Hypothalamus (tissue), 51 donors: ENCODE measurements at regions not wholly inside any gene's neighbourhood (a gene's known extent, or its start where the extent isn't known, plus 50 kb on each side); places are given as distances from the start of the nearest gene placed in this dataset.

Source experiments
- DNase-seq, 51 donors: peaks; one replicate each; lab custom pipeline; 2025; lab: John Stamatoyannopoulos, UW

- no peak for DNase-seq
These were observed 388.9 kb upstream of the LRRC4C start for GRCh38 chr11:41848349-41848748.

GRCh38 chr11:41849250-41849649, 389.8 kb upstream of the LRRC4C start:
- no peak for DNase-seq

GRCh38 chr11:41851743-41852142, 392.3 kb upstream of the LRRC4C start:
- no peak for DNase-seq

DNA sequence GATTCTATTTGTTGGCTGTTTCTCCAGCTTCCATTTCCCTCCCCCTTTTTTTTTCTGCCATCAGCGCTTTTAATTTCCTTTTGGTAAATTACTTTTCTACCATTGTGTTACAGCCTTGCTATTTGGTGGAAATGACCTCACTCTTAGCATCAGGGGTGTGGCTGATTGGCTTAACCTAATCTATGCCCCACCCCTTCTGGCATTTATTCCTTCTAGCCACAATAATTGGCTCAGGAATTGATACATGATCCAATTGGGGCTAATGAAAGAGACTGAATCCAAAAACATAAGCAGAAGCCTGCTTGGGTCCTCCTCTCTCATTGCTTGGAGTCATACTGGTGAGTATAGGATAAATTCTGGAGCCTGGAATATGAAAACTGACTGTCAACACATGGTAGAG, 402.4 kb upstream of the LRRC4C start:
- DNase-seq = no peak

- no peak for DNase-seq
These were observed 407.1 kb upstream of the LRRC4C start for GRCh38 chr11:41866525-41866924.

GRCh38 chr11:41868606-41869005, 409.2 kb upstream of the LRRC4C start:
- no peak for DNase-seq

GRCh38 chr11:41872426-41872825, 413.0 kb upstream of the LRRC4C start:
- DNase-seq = no peak

DNA sequence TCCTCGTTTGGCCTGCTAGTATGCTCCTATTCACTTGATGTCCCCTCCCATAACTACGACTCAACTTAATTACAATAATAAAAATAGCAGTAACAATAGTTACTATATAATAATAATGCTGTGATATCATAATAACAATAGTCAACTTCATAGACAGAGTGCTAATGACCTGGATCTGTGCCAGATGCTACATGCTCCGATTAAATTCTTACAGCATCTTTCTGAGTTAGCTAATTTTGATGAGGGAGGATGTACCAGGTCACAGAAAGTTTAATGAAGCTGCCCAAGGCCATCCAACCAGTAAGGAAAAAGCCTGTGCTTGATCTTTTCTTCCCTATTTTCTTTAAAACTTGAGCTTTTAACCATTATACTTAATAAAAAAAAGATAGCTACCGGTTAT, 413.4 kb upstream of the LRRC4C start:
- DNase-seq = no peak

DNA sequence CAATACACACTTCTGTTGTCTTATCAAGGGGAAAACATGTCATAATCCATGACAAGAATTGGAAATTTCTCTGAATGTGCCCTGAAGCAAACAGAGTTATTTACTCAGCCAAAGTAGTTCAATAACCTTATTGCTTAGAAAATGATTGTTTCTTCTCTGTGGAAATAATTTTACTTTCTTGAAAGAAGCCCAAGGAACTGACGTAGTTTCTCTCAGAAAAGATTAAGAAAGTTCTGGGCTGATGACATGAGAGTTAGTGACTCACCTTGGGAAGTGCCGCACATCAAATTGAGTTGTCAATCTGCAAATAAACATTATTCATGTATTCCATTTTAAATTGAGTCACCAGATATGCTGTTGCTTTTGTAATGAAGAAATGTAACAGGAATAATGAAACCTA, 418.6 kb upstream of the LRRC4C start:
- no peak for DNase-seq

DNA sequence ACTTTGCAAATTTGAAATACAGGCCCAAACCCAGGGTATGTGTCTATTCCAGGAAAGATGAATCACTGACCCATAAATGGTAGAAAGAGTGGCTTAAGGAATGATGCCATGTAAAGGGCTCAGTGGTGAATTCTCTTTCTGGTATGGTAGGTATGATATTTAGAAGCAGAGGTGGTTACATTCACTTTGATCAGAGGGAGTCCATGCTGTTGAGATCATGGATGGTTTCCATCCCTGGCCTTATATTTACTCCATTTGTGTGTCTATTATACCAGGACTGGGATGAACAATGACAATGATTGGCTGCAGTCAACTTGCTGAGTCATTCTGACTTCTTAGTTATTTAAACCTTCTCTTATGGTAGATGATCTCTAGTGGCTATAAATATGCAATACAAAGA, 419.8 kb upstream of the LRRC4C start:
- no peak for DNase-seq

GRCh38 chr11:41895081-41895480, 435.6 kb upstream of the LRRC4C start:
- DNase-seq = no peak

- no peak for DNase-seq
These were observed 438.5 kb upstream of the LRRC4C start for GRCh38 chr11:41897991-41898390.

- no peak for DNase-seq
These were observed 458.4 kb upstream of the LRRC4C start for GRCh38 chr11:41917900-41918299.

GRCh38 chr11:41920374-41920773, 460.9 kb upstream of the LRRC4C start:
- no peak for DNase-seq

- no peak for DNase-seq
These were observed 462.4 kb upstream of the LRRC4C start for GRCh38 chr11:41921746-41922390.

GRCh38 chr11:41926339-41926738, 466.9 kb upstream of the LRRC4C start:
- no peak for DNase-seq

DNA sequence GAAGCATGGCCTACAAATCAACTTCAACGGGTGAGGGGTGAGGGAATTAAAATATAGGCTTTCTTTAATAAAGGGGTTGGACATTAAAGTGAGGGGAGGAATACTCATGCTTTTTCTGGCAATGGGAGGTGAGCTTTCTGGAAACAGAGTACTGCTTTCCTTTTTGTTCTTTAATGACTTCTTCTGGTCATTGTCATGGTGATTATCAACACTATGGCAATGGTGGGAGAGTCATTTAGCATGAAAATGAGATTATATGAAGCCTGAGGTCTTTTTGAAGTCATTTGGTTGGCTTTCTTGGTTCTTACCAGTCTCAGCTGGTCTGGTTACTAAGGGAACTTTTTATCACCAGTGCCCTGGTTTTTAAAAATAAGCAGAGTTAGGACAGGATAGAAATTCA, 475.8 kb upstream of the LRRC4C start:
- no peak for DNase-seq

DNA sequence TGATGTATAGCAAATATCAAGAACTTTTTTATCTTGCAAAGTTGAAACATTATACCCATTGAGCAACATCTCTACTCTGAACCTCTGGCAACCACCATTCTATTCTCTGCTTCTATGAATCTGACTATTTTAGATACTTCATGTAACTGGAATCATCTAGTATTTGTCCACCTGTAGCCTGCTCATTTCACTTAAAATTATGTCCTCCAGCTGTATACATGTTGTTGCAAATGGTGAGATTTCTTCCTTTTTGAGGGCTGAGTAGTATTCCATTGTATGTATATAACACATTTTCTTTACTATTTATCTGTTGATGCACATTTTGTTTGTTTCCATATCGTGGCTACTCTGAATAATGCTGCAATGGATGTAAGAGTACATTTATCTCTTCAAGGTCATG, 476.3 kb upstream of the LRRC4C start:
- DNase-seq = no peak

GRCh38 chr11:41943656-41944055, 484.2 kb upstream of the LRRC4C start:
- DNase-seq = no peak

- no peak for DNase-seq
These were observed 487.9 kb upstream of the LRRC4C start for GRCh38 chr11:41947392-41947791.

DNA sequence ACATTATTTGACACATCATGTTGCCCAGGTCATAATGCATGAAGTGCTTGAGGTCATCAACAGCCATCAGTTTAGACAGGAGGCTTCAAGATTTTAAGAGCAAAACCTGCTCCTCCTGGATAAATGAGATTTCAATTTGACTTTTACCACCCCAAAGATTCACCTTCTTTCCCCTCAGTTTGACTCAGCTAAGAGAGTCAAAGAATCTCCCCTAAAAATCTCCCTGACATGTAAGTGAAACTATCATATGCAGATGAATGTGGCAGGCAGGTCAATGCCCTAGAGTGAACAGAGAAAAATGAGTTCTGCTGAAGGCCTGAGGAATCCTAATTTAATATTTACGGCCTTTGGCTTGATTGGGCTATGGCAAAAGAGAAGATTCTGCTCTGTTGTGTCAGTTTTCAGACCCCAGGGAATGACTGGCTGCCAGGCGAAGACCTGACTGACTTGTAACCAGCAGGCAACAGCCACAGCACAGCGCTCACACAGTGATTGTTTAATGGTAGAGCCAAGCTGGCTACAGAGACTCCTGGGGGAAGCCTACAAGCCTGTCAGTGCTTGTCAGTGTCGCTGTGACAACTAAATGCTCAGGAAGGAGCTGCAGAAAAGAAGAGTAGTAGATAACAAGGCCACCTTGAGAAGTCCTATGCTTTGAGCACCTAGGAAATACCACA, 491.2 kb upstream of the LRRC4C start:
- DNase-seq = no peak

GRCh38 chr11:41954034-41954433, 494.6 kb upstream of the LRRC4C start:
- DNase-seq = no peak

DNA sequence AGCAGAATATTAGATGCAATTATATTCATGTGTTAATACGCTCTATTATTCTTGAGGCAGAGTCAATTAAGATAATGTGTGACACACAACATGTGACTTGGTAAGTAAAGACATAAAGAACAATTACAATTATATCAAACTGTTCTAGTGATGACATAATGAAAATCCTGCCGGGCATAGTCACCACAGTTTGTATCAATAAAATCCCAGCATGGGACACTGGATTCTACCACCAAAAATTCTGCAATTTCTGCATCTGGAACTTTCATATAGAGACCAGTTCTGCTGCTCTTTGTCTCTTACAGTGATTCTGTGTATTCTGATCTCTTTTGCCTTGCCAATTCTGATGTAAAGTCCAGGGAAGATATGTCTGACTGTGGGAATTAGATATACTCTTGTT, 495.6 kb upstream of the LRRC4C start:
- no peak for DNase-seq
